ENCODE measurements at regions not wholly inside any gene's neighbourhood (a gene's known extent, or its start where the extent isn't known, plus 50 kb on each side); places are given as distances from the start of the nearest gene placed in this dataset.

DNA sequence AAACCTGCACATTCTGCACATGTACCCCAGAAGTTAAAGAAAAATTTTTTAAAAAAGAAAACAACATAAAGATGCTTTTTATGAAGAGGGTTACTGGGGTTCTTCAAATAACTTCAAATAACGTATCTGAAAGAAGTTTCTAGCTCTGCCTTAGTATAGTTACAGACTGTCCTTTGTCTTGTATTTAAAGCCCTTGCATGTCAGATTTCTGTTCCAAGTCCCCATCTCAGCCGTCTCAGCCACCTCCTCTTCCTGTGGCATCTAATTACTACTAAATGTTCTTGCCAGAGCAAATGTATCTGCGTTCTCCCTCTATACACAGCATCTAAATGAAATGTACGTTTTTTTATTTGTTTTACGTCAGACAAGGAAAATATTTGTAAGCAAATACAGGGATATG lies 89.4 kb upstream of the AKR1E2 start:
- FAIRE-seq (no peak), DNase-seq (ENCODE audit: insufficient read length, low spot score) (no peak)
- TF ChIP-seq PAX5 (IDR thresholded peaks at IDR 0.05; ENCODE audit: insufficient read depth, low read length, severe bottlenecking) (no peak), TAF1 (IDR thresholded peaks at IDR 0.05; ENCODE audit: low read depth, low read length) (no peak), SPI1 (IDR thresholded peaks at IDR 0.05; ENCODE audit: low read depth, low read length) (no peak), POLR2A (IDR thresholded peaks at IDR 0.05; ENCODE audit: low read depth, low read length) (no peak), POU2F2 (IDR thresholded peaks at IDR 0.05; ENCODE audit: low read depth, low read length) (no peak), POLR2AphosphoS5 (IDR thresholded peaks at IDR 0.05; ENCODE audit: low read depth, low read length) (no peak)

DNA sequence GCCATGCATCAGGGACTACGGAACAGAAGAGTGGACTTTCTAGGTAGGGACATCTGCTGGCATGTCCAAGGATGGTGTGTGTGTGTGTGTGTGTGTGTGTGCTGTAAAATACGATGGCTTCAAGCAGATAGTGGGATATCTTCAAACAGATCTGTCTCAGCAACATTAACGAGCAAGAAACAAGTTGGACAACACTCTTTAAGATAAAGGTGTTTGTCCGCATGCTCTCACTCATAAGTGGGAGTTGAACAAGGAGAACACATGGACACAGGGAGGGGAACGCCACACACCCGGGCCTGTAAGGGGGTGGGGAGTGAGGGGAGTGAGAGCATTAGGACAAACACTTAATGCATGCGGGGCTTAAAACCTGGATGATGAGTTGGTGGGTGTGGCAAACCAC lies 89.8 kb upstream of the AKR1E2 start:
- no peak for TF ChIP-seq PAX5 (IDR thresholded peaks at IDR 0.05; ENCODE audit: insufficient read depth, low read length, severe bottlenecking)
- TF ChIP-seq POU2F2 (IDR thresholded peaks at IDR 0.05; ENCODE audit: low read depth, low read length) = no peak
- TF ChIP-seq SPI1 (IDR thresholded peaks at IDR 0.05; ENCODE audit: low read depth, low read length) = no peak
- no peak for TF ChIP-seq POLR2AphosphoS5 (IDR thresholded peaks at IDR 0.05; ENCODE audit: low read depth, low read length)
- no peak for TF ChIP-seq TAF1 (IDR thresholded peaks at IDR 0.05; ENCODE audit: low read depth, low read length)
- TF ChIP-seq POLR2A (IDR thresholded peaks at IDR 0.05; ENCODE audit: low read depth, low read length) = no peak
- FAIRE-seq (no peak), DNase-seq (ENCODE audit: insufficient read length, low spot score) (no peak)

DNA sequence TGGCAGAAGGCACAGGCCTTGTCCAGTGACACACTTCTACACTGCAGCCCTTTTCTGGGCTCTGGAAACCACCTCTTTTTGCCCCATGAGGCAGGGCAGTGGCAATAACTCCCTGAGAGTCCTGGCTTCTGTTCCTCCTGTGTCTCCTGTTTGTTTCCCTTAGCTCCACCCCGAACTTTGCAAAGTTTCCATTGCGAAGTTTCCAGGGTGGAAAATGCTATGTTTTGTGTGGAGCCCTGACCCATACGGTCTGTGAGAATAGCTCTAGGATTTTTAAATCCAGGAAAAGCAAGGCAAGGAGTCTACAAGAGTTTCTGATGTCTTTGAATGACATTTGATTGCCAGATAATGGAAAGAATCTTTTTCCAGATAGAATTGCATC lies 92.2 kb upstream of the AKR1E2 start:
- FAIRE-seq = no peak
- no peak for DNase-seq (ENCODE audit: insufficient read length, low spot score)
- TF ChIP-seq PAX5 (IDR thresholded peaks at IDR 0.05; ENCODE audit: insufficient read depth, low read length, severe bottlenecking) (no peak), TAF1 (IDR thresholded peaks at IDR 0.05; ENCODE audit: low read depth, low read length) (no peak), POU2F2 (IDR thresholded peaks at IDR 0.05; ENCODE audit: low read depth, low read length) (no peak), POLR2A (IDR thresholded peaks at IDR 0.05; ENCODE audit: low read depth, low read length) (no peak), SPI1 (IDR thresholded peaks at IDR 0.05; ENCODE audit: low read depth, low read length) (no peak), POLR2AphosphoS5 (IDR thresholded peaks at IDR 0.05; ENCODE audit: low read depth, low read length) (no peak)

DNA sequence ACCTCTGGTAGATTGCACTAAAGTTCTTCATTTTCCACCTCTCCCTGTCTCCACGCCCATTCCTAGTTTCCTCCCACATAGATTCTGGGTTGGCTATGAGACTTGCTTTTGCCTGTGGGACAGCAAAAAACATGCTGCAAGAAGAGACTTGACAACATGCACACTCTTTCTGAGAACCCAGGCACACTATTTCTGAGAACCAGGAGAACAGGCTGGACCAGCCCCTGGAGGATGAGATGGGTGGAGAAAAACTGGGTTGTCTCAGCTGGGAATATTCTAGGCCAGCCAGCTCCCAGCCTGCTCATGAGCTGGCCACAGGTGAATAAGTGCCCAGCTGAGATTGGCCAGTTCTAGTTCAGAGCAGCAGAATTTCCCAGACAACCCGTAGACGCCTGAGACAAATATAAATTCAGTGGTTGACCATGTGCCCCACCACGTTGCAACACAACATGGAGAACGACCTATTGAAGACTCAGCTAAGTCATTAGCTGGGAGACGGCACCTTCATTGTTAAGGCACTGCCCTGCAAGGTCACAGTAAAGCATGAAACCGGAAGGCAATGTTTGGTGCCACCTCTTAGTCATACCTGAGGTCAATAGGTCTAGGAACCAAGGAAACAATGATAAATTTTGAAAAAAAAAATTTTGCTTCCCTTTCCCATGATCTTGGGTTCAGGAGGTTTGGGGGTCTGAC lies 92.7 kb upstream of the AKR1E2 start:
- TF ChIP-seq TAF1 (IDR thresholded peaks at IDR 0.05; ENCODE audit: low read depth, low read length) (no peak), POLR2A (IDR thresholded peaks at IDR 0.05; ENCODE audit: low read depth, low read length) (no peak), POU2F2 (IDR thresholded peaks at IDR 0.05; ENCODE audit: low read depth, low read length) (no peak), POLR2AphosphoS5 (IDR thresholded peaks at IDR 0.05; ENCODE audit: low read depth, low read length) (no peak), SPI1 (IDR thresholded peaks at IDR 0.05; ENCODE audit: low read depth, low read length) (no peak), PAX5 (IDR thresholded peaks at IDR 0.05; ENCODE audit: insufficient read depth, low read length, severe bottlenecking) (no peak)
- FAIRE-seq (no peak), DNase-seq (ENCODE audit: insufficient read length, low spot score) (no peak)

DNA sequence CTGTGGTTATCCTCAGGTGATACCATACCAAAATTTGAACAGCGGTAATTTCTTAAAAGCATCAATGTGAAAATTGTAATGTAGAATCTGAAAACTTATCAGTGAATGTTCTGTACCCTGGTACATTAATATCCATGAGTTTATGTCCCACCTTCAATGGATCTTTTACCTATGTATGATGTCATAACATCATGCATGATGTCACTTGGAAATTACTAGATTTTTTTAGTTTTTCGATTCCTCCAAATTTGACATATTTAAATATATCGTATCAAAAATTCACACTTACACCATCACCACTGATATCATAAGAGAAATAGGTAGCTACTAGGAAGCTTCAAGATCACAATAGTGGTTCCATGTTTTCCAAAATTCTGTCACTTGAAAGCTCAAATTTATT lies 95.0 kb upstream of the AKR1E2 start:
- TF ChIP-seq SPI1 (IDR thresholded peaks at IDR 0.05; ENCODE audit: low read depth, low read length) (no peak), POLR2AphosphoS5 (IDR thresholded peaks at IDR 0.05; ENCODE audit: low read depth, low read length) (no peak), POLR2A (IDR thresholded peaks at IDR 0.05; ENCODE audit: low read depth, low read length) (no peak), TAF1 (IDR thresholded peaks at IDR 0.05; ENCODE audit: low read depth, low read length) (no peak), POU2F2 (IDR thresholded peaks at IDR 0.05; ENCODE audit: low read depth, low read length) (no peak)
- FAIRE-seq = no peak
- no peak for DNase-seq (ENCODE audit: insufficient read length, low spot score)

DNA sequence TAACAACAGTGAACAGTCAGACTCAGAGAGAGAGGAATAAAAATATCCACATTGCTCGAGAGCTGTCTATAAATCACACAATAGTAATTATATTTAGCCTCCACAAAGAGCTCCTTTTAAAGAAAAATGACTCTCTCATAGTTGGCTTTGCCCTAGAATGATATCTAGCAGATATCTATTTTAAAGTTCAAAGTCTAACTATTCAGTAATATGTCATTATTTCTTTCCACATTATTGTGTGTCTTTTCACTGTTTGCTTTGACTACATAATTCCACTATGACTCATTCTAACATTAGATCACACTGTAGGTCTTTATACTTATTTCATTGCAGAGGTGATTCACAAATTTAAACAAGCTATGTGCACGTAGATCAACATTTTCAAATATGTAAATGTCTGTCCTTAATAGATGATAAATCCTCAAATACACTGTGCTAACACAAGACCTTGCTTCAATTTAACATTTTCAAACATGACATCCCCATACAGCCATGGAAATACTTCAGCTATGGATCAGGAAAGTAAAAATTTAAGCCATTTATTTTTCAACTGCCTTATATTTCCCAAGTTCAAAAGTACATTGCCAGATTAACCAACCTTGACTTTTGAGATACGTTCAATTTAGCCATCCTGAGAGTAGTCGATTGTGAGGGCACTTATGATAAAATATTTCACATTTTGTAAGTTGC lies 99.9 kb upstream of the AKR1E2 start:
- TF ChIP-seq POLR2AphosphoS5 (IDR thresholded peaks at IDR 0.05; ENCODE audit: low read depth, low read length) = no peak
- TF ChIP-seq TAF1 (IDR thresholded peaks at IDR 0.05; ENCODE audit: low read depth, low read length) = no peak
- TF ChIP-seq POLR2A (IDR thresholded peaks at IDR 0.05; ENCODE audit: low read depth, low read length) = no peak
- TF ChIP-seq SPI1 (IDR thresholded peaks at IDR 0.05; ENCODE audit: low read depth, low read length) = no peak
- TF ChIP-seq PAX5 (IDR thresholded peaks at IDR 0.05; ENCODE audit: insufficient read depth, low read length, severe bottlenecking) = no peak
- TF ChIP-seq POU2F2 (IDR thresholded peaks at IDR 0.05; ENCODE audit: low read depth, low read length) = no peak
- DNase-seq (ENCODE audit: insufficient read length, low spot score) (no peak), FAIRE-seq (no peak)

DNA sequence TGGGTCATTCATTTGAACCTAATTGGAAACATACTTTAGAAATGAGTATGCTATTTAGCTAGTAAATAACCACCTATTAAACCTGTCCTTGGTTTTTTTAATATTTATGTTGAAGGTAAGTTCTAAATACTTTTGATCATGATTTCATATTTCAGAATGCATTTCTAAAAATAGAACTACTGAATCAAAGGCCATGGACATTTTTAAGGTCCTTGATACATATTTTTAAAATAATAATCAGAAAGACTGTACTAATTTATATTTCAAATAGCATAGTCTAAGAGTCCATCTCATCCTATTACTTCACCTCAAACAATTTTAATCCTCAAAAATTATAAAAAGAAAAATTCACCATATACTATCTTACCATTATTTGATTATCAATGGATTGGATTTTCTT lies 102.1 kb upstream of the AKR1E2 start:
- DNase-seq (ENCODE audit: insufficient read length, low spot score) (no peak), FAIRE-seq (no peak)
- TF ChIP-seq POLR2AphosphoS5 (IDR thresholded peaks at IDR 0.05; ENCODE audit: low read depth, low read length) = no peak
- no peak for TF ChIP-seq PAX5 (IDR thresholded peaks at IDR 0.05; ENCODE audit: insufficient read depth, low read length, severe bottlenecking)
- TF ChIP-seq SPI1 (IDR thresholded peaks at IDR 0.05; ENCODE audit: low read depth, low read length) = no peak
- no peak for TF ChIP-seq POLR2A (IDR thresholded peaks at IDR 0.05; ENCODE audit: low read depth, low read length)

DNA sequence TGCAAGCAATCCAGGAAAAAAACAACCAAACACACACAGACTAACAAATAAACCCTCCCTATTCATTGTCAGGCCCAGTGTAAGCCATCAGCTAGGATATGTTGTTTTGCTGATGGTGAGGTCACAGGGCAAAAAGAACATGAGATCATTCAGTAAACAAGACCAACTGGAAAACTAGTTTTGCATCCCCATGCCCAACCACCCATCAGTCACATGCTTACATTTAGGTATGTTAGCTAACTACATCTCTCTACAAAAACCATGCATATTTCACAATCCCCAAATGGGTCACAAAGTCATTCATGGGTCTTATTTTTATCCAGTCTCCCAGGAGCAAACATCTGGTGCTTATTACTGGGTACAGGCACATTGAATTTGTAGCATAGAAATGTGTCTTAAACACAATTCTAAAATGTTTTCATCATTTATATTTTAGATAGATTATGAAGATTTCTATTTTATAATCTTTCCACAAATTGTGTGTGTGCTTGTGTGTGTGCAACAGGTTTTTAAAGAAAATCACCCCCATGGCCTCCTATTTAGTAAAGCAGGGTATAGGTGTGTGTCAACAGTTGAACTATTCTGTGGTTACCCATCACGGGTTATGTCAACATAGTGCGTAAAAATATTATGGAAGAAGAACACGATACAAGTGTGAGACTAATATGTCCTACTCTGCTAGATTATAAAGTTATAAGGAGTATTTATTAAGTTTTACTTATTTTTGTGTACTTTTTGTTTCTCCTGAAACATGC lies 103.8 kb upstream of the AKR1E2 start:
- no peak for TF ChIP-seq POU2F2 (IDR thresholded peaks at IDR 0.05; ENCODE audit: low read depth, low read length)
- no peak for TF ChIP-seq SPI1 (IDR thresholded peaks at IDR 0.05; ENCODE audit: low read depth, low read length)
- FAIRE-seq (no peak), DNase-seq (ENCODE audit: insufficient read length, low spot score) (no peak)

DNA sequence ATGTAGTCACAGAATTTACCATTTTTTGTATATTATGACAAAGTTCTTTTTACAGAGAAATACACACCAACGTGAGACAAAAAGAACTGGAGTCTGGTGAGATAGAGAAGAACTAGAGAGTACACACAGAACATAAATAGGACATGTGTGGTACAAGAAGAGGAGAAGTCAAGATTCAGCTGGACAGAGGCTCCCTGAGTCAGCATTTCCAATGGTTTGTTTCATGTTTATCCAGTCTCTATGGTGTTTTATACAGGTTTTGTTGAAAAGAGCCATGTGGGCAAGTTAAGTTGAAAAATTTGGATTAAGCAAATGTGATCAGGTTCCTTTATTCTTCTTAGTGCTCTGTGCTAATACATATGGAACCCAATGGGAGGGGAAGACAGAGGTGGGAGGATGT lies 105.5 kb upstream of the AKR1E2 start:
- TF ChIP-seq TAF1 (IDR thresholded peaks at IDR 0.05; ENCODE audit: low read depth, low read length) (no peak), POU2F2 (IDR thresholded peaks at IDR 0.05; ENCODE audit: low read depth, low read length) (no peak), PAX5 (IDR thresholded peaks at IDR 0.05; ENCODE audit: insufficient read depth, low read length, severe bottlenecking) (no peak), POLR2AphosphoS5 (IDR thresholded peaks at IDR 0.05; ENCODE audit: low read depth, low read length) (no peak), SPI1 (IDR thresholded peaks at IDR 0.05; ENCODE audit: low read depth, low read length) (no peak), POLR2A (IDR thresholded peaks at IDR 0.05; ENCODE audit: low read depth, low read length) (no peak)
- FAIRE-seq (no peak), DNase-seq (ENCODE audit: insufficient read length, low spot score) (no peak)
